GM23338 (cell line): ENCODE measurements at regions not wholly inside any gene's neighbourhood (a gene's known extent, or its start where the extent isn't known, plus 50 kb on each side); places are given as distances from the start of the nearest gene placed in this dataset.

Experiments
- ATAC-seq: fragments of 200-7000 bp; cut with Tn5 transposase; 3 replicates; pipeline ENCODE4 v1.9.1; 2020
- DNase-seq: peaks from one replicate; pipeline ENCODE4 v3.0.0-alpha.2; 2015; ENCODE audit warnings: low spot score
- H2AFZ ChIP-seq: fragments of 200-600 bp; sonication (generic); 2 replicates; pipeline ENCODE4 v1.8.0; 2016; ENCODE audit warnings: antibody characterized with exemption, mild to moderate bottlenecking, moderate library complexity
- H3F3A ChIP-seq: fragments of 200-600 bp; sonication (generic); replicated peaks from 2 replicates; pipeline ENCODE4 v1.8.0; 2017; ENCODE audit warnings: antibody characterized with exemption, mixed run types, low read depth
- H3K27ac ChIP-seq: fragments of 200-600 bp; sonication (generic); 2 replicates; pipeline ENCODE4 v1.6.1; 2016; ENCODE audit warnings: low read depth
- H3K27me3 ChIP-seq: fragments of 200-600 bp; sonication (generic); 2 replicates; pipeline ENCODE4 v1.8.0; 2016; ENCODE audit warnings: mild to moderate bottlenecking, mixed run types, moderate library complexity; ENCODE audit not compliant: insufficient read depth
- H3K36me3 ChIP-seq: fragments of 200-600 bp; sonication (generic); 2 replicates; pipeline ENCODE4 v1.8.0; 2016; ENCODE audit warnings: mild to moderate bottlenecking; ENCODE audit not compliant: insufficient read depth
- H3K4me1 ChIP-seq: fragments of 200-600 bp; sonication (generic); 2 replicates; pipeline ENCODE4 v1.8.0; 2016; ENCODE audit warnings: mild to moderate bottlenecking, moderate library complexity; ENCODE audit not compliant: insufficient read depth
- H3K4me2 ChIP-seq: fragments of 200-600 bp; sonication (generic); 2 replicates; pipeline ENCODE4 v1.7.1; 2017; ENCODE audit warnings: mixed run types
- H3K4me3 ChIP-seq: fragments of 200-600 bp; sonication (generic); 2 replicates; pipeline ENCODE4 v1.6.1; 2016; ENCODE audit warnings: mixed run types
- H3K79me2 ChIP-seq: fragments of 200-600 bp; sonication (generic); replicated peaks from 2 replicates; pipeline ENCODE4 v1.8.0; 2017; ENCODE audit warnings: mild to moderate bottlenecking; ENCODE audit not compliant: insufficient read depth
- H3K9me2 ChIP-seq: fragments of 200-600 bp; sonication (generic); 2 replicates; pipeline ENCODE4 v1.8.0; 2017; ENCODE audit not compliant: insufficient read depth
- H4K20me1 ChIP-seq: fragments of 200-600 bp; sonication (generic); replicated peaks from 2 replicates; pipeline ENCODE4 v1.8.0; 2017; ENCODE audit warnings: mild to moderate bottlenecking; ENCODE audit not compliant: insufficient read depth
- H3K27ac Mint-ChIP-seq: 2 replicates; pipeline ENCODE4 v1.8.0; 2020; ENCODE audit warnings: inconsistent platforms, mild to moderate bottlenecking, moderate library complexity, mixed read lengths
- H3K27me3 Mint-ChIP-seq: 3 replicates; pipeline ENCODE4 v1.8.0; 2022; ENCODE audit warnings: low read depth, mild to moderate bottlenecking, moderate library complexity, mixed read lengths, inconsistent platforms; ENCODE audit not compliant: insufficient read depth, poor library complexity
- H3K36me3 Mint-ChIP-seq: 3 replicates; pipeline ENCODE4 v1.8.0; 2021; ENCODE audit warnings: low read depth, mild to moderate bottlenecking, inconsistent platforms, moderate library complexity, mixed read lengths
- H3K4me1 Mint-ChIP-seq: 3 replicates; pipeline ENCODE4 v1.8.0; 2020; ENCODE audit warnings: mild to moderate bottlenecking, inconsistent platforms, mixed read lengths
- H3K4me3 Mint-ChIP-seq: 3 replicates; pipeline ENCODE4 v1.8.0; 2021; ENCODE audit warnings: moderate library complexity, mild to moderate bottlenecking, inconsistent platforms, mixed read lengths
- H3K9me3 Mint-ChIP-seq: 3 replicates; pipeline ENCODE4 v1.8.0; 2020; ENCODE audit warnings: moderate library complexity, mild to moderate bottlenecking, inconsistent platforms, mixed read lengths
- EZH2 ChIP-seq: fragments of 200-600 bp; sonication (generic); IDR thresholded peaks from one replicate; pipeline ENCODE4 v1.8.0; 2017; ENCODE audit warnings: antibody characterized with exemption, mild to moderate bottlenecking, low read depth; ENCODE audit not compliant: unreplicated experiment
- NANOG ChIP-seq: IDR thresholded peaks from 2 replicates; pipeline ENCODE4 v1.6.1; 2016; ENCODE audit warnings: antibody characterized with exemption, borderline replicate concordance
- POLR2AphosphoS5 ChIP-seq: IDR thresholded peaks from 2 replicates; pipeline ENCODE4 v1.6.1; 2016; ENCODE audit warnings: antibody characterized with exemption, low read depth
- ZNF331 ChIP-seq: fragments of 250-450 bp; sonication (Bioruptor Pico); IDR thresholded peaks from 2 replicates; pipeline ENCODE4 v1.5.0; 2020; ENCODE audit warnings: low read depth, mild to moderate bottlenecking, moderate library complexity
- ZNF462 ChIP-seq: fragments of 250-450 bp; sonication (Bioruptor Pico); IDR thresholded peaks from 2 replicates; pipeline ENCODE4 v1.5.0; 2020; ENCODE audit warnings: mild to moderate bottlenecking, moderate library complexity

GRCh38 chr1:198927129-198927528 is 288.3 kb downstream of the PTPRC start (continued):
- TF ChIP-seq ZNF331 (CRISPR knock-in tag) (no peak), POLR2AphosphoS5 (no peak), ZNF462 (CRISPR knock-in tag) (no peak), EZH2 (no peak), NANOG (no peak)

- DNase-seq (no peak), ATAC-seq (no peak)
- Histone ChIP-seq H3K9me2 (no peaks in the 10 kb centered on the region), H4K20me1 (no peaks in the 10 kb centered on the region), H3K4me3 (no peak overlapping the region), H3F3A (no peaks in the 10 kb centered on the region), H3K79me2 (no peaks in the 10 kb centered on the region), H3K27me3 (no peaks in the 10 kb centered on the region), H3K27ac (no peak overlapping the region), H3K36me3 (no peaks in the 10 kb centered on the region), H3K4me2 (no peak overlapping the region), H2AFZ (no peak overlapping the region), H3K4me1 (peaks cover 14% of the 10 kb centered on the region)
- Mint-ChIP-seq H3K27ac (peak overlapping the region; percentile 42; the same call in 1 of the 2 replicates), H3K4me1 (peaks cover 11% of the 10 kb centered on the region), H3K27me3 (no peaks in the 10 kb centered on the region), H3K9me3 (no peaks in the 10 kb centered on the region), H3K36me3 (no peaks in the 10 kb centered on the region), H3K4me3 (no peak overlapping the region)
- TF ChIP-seq EZH2: no peak
Observed at GRCh38 chr1:198929111-198929604, 290.3 kb downstream of the PTPRC start.
